ENCODE measurements at regions not wholly inside any gene's neighbourhood (a gene's known extent, or its start where the extent isn't known, plus 50 kb on each side); places are given as distances from the start of the nearest gene placed in this dataset.

GRCh38 chr1:5568321-5568720 lies 423.9 kb downstream of the NPHP4 start:
- no peak overlapping the region for H3K4me3 ChIP-seq (ENCODE audit: low read depth, low read length)
- TF ChIP-seq CTCF (conservative IDR thresholded peaks at IDR 0.05; ENCODE audit: low read depth, low read length): no peak
- DNase-seq (ENCODE audit: low read depth): no peak

GRCh38 chr1:5567839-5568238 lies 424.4 kb downstream of the NPHP4 start:
- H3K4me3 ChIP-seq (ENCODE audit: low read depth, low read length): no peak overlapping the region
- no peak for TF ChIP-seq CTCF (conservative IDR thresholded peaks at IDR 0.05; ENCODE audit: low read depth, low read length)
- no peak for DNase-seq (ENCODE audit: low read depth)

- no peak for TF ChIP-seq CTCF (conservative IDR thresholded peaks at IDR 0.05; ENCODE audit: low read depth, low read length)
- no peak overlapping the region for H3K4me3 ChIP-seq (ENCODE audit: low read depth, low read length)
- DNase-seq (ENCODE audit: low read depth): no peak
These were observed 425.3 kb downstream of the NPHP4 start for GRCh38 chr1:5566924-5567323.

DNA sequence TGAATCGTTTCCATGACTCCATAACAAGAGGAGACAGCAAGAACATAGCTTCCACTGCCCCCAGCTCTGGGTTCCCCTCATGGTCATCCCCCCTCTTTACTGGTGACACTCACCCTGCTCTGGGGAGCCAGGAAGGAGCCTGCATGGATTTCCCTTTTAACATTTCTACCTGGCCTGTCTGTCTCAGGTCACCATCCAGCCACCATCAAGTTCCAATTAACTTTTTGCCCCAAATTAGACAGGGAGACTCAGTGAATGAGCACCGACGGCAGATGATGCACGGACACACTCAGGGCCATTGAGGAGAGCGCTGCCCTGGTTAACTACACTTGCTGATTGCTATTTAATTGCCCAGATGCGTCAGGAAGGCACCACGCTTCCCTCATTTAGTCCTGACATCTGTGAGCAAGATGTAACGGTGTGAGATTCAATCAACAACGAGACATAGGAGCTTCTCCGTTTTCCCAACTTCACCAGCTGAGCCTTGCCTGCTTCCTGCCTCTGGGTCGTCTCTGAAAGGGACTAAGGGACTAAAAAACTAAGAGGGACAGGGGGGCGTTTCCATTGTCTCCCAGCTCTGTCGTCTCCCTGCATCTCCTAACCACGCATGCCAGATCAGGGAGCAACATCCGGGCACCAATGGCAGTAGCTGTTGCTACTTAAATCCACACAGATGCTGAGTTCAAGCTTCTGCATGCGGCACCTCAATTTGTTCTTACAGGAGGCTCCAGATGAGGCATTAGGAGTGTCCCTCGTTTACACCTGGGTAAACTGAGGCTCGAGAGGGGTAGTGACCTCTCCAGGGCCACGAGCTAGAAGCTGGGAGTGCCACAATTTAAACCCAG lies 426.7 kb downstream of the NPHP4 start:
- no peak for TF ChIP-seq CTCF (conservative IDR thresholded peaks at IDR 0.05; ENCODE audit: low read depth, low read length)
- DNase-seq (ENCODE audit: low read depth): no peak
- H3K4me3 ChIP-seq (ENCODE audit: low read depth, low read length): no peak overlapping the region

DNA sequence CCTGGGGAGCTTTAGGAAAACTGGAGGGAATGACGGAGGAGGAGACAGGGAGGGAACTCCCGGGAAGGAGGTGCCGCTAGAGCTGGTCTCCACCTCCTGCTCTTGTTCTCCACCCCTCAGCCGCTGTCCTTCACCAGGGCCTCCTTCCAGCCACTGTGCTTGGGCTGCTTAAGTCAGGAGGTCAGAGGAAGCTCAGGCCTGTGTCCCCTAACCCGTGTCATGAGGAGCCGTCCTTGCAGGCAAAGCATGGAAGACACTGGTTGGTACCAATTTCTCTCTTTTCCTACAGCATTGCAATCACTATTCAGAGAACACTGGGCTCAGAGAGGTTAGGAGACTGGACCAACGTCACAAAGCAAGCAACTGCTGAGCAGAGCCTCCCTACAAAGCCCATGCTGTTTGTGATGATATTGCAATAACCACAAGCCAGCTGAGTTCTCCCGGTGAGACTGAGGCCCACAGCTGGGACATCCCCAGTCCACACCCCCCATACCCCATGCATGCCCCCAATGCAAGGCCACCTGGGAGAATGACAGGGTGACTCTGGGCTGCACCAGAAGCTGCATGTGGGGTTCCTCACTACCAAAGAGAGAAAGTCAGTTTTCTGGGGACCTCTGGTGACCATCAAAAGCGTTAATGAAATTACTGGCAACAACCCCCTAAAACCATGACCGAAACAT lies 427.5 kb downstream of the NPHP4 start:
- DNase-seq (ENCODE audit: low read depth): no peak
- no peak overlapping the region for H3K4me3 ChIP-seq (ENCODE audit: low read depth, low read length)
- TF ChIP-seq CTCF (conservative IDR thresholded peaks at IDR 0.05; ENCODE audit: low read depth, low read length): no peak

GRCh38 chr1:5563861-5564577 lies 428.2 kb downstream of the NPHP4 start:
- no peak for DNase-seq (ENCODE audit: low read depth)
- H3K4me3 ChIP-seq (ENCODE audit: low read depth, low read length): no peak overlapping the region
- TF ChIP-seq CTCF (conservative IDR thresholded peaks at IDR 0.05; ENCODE audit: low read depth, low read length): no peak

Data from epithelial cell of proximal tubule (primary cell).